Parathyroid adenoma (tissue), 2 donors: ENCODE measurements at regions not wholly inside any gene's neighbourhood (a gene's known extent, or its start where the extent isn't known, plus 50 kb on each side); places are given as distances from the start of the nearest gene placed in this dataset.
A peak's percentile ranks its signal among the peaks of the same experiment; 100 is the strongest.

Source experiments
- H2AFZ ChIP-seq: fragments of 300-600 bp; sonication (generic); one replicate; pipeline ENCODE4 v1.7.0; 2017; ENCODE audit warnings: antibody characterized with exemption, mild to moderate bottlenecking
- H3K27ac ChIP-seq: fragments of 300-600 bp; sonication (generic); one replicate; pipeline ENCODE4 v1.7.0; 2017
- H3K27me3 ChIP-seq: fragments of 300-600 bp; sonication (generic); one replicate; pipeline ENCODE4 v1.7.0; 2017; ENCODE audit warnings: low read length; ENCODE audit not compliant: control insufficient read depth, insufficient read depth
- H3K36me3 ChIP-seq: fragments of 300-600 bp; sonication (generic); one replicate; pipeline ENCODE4 v1.7.0; 2017; ENCODE audit warnings: low read length; ENCODE audit not compliant: control insufficient read depth, insufficient read depth
- H3K4me1 ChIP-seq: fragments of 300-600 bp; sonication (generic); one replicate; pipeline ENCODE4 v1.7.0; 2017; ENCODE audit warnings: control low read depth
- H3K4me2 ChIP-seq: fragments of 300-600 bp; sonication (generic); one replicate; pipeline ENCODE4 v1.7.0; 2017; ENCODE audit warnings: low read length
- H3K4me3 ChIP-seq: fragments of 300-600 bp; sonication (generic); one replicate; pipeline ENCODE4 v1.7.0; 2017; ENCODE audit warnings: low read depth, low read length
- H3K79me2 ChIP-seq: fragments of 300-600 bp; sonication (generic); one replicate; pipeline ENCODE4 v1.7.0; 2017; ENCODE audit warnings: control low read depth
- H3K9ac ChIP-seq: fragments of 300-600 bp; sonication (generic); one replicate; pipeline ENCODE4 v1.7.0; 2017; ENCODE audit warnings: mild to moderate bottlenecking
- H3K9me3 ChIP-seq: fragments of 300-600 bp; sonication (generic); one replicate; pipeline ENCODE4 v1.7.0; 2017; ENCODE audit warnings: low read length; ENCODE audit not compliant: control insufficient read depth
- CTCF ChIP-seq: fragments of 300-600 bp; sonication (generic); IDR thresholded peaks from one replicate; pipeline ENCODE4 v1.7.0; 2017; ENCODE audit warnings: antibody characterized with exemption, mild to moderate bottlenecking
- donor health status: primary hyperparathyroidism.

- Histone ChIP-seq H3K27ac (no peak overlapping the region), H3K27me3 (no peaks in the 10 kb centered on the region), H3K36me3 (no peaks in the 10 kb centered on the region), H3K4me2 (no peak overlapping the region), H3K4me3 (no peak overlapping the region), H3K9me3 (no peaks in the 10 kb centered on the region), H3K9ac (no peak overlapping the region), H3K79me2 (no peaks in the 10 kb centered on the region), H3K4me1 (no peaks in the 10 kb centered on the region), H2AFZ (no peak overlapping the region)
- no peak for TF ChIP-seq CTCF
Observed at GRCh38 chr20:52321396-52321795, 129.8 kb upstream of the ZFP64 start.

- no peak overlapping the region for H2AFZ ChIP-seq
- H3K9me3 ChIP-seq = no peaks in the 10 kb centered on the region
- H3K4me2 ChIP-seq = no peak overlapping the region
- no peaks in the 10 kb centered on the region for H3K36me3 ChIP-seq
- TF ChIP-seq CTCF = no peak
- no peaks in the 10 kb centered on the region for H3K79me2 ChIP-seq
- no peak overlapping the region for H3K4me3 ChIP-seq
- H3K27ac ChIP-seq = no peak overlapping the region
- no peaks in the 10 kb centered on the region for H3K27me3 ChIP-seq
- no peak overlapping the region for H3K9ac ChIP-seq
- H3K4me1 ChIP-seq = no peaks in the 10 kb centered on the region
Observed at GRCh38 chr20:52318651-52319050, 127.1 kb upstream of the ZFP64 start.

GRCh38 chr20:52313341-52313963 lies 121.9 kb upstream of the ZFP64 start:
- peak; percentile 12 for TF ChIP-seq CTCF
- H3K4me3 ChIP-seq = no peak overlapping the region

GRCh38 chr20:52312132-52312729 lies 120.7 kb upstream of the ZFP64 start:
- Histone ChIP-seq H3K36me3 (no peaks in the 10 kb centered on the region), H3K79me2 (no peaks in the 10 kb centered on the region), H2AFZ (no peak overlapping the region), H3K4me1 (no peaks in the 10 kb centered on the region), H3K9me3 (no peaks in the 10 kb centered on the region), H3K27ac (no peak overlapping the region), H3K27me3 (no peaks in the 10 kb centered on the region), H3K9ac (no peak overlapping the region), H3K4me2 (no peak overlapping the region), H3K4me3 (no peak overlapping the region)
- peak; percentile 61 for TF ChIP-seq CTCF

More at GRCh38 chr20:52313341-52313963, 121.9 kb upstream of the ZFP64 start:
- Histone ChIP-seq H2AFZ (peak overlapping the region; percentile 59), H3K27me3 (no peaks in the 10 kb centered on the region), H3K79me2 (no peaks in the 10 kb centered on the region), H3K27ac (no peak overlapping the region), H3K9me3 (no peaks in the 10 kb centered on the region), H3K4me1 (no peaks in the 10 kb centered on the region), H3K4me2 (no peak overlapping the region), H3K36me3 (no peaks in the 10 kb centered on the region), H3K9ac (no peak overlapping the region)
